ENCODE measurements at regions not wholly inside any gene's neighbourhood (a gene's known extent, or its start where the extent isn't known, plus 50 kb on each side); places are given as distances from the start of the nearest gene placed in this dataset.

DNA sequence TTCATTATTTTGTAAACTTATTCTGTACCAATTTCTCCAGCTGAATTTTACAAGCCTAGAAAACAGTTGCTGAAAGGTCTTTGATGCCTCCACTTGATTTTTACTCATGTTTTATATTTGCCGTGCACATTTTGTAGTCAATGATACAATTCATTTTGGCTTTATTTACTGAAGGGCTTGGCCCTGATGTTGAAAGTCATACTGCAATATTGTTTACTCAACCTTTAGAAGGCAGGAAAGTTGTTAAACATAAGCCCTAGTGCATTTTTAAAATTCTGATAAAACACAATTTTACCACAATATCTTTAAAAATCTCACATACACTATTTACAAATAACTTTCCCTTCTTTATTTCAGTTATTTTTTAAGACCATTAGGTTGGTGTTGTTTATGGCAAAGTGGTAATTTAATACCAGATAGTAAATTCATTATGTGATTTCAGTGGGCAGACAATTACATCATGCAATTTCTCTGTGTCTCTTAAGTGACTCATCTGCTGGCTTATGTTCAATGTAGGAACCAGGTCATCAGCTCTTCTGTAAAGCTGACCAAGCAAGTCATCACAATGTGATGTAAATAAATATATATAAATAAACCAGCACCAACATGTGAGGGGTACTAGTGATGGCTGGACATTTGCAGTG, 121.1 kb upstream of the SLC35B3 start:
- intact Hi-C loops (cut with micrococcal nuclease) = no loop called here
- Histone ChIP-seq H3K4me3 (no peak overlapping the region), H3K9me3 (replicated peaks) (no peaks in the 10 kb centered on the region), H3K27me3 (ENCODE audit: low read depth) (no peaks in the 10 kb centered on the region), H3K4me1 (peaks cover 2% of the 10 kb centered on the region), H3K36me3 (no peaks in the 10 kb centered on the region), H3K27ac (replicated peaks) (no peak overlapping the region)
- no peak for DNase-seq
- TF ChIP-seq, protein P1, sequence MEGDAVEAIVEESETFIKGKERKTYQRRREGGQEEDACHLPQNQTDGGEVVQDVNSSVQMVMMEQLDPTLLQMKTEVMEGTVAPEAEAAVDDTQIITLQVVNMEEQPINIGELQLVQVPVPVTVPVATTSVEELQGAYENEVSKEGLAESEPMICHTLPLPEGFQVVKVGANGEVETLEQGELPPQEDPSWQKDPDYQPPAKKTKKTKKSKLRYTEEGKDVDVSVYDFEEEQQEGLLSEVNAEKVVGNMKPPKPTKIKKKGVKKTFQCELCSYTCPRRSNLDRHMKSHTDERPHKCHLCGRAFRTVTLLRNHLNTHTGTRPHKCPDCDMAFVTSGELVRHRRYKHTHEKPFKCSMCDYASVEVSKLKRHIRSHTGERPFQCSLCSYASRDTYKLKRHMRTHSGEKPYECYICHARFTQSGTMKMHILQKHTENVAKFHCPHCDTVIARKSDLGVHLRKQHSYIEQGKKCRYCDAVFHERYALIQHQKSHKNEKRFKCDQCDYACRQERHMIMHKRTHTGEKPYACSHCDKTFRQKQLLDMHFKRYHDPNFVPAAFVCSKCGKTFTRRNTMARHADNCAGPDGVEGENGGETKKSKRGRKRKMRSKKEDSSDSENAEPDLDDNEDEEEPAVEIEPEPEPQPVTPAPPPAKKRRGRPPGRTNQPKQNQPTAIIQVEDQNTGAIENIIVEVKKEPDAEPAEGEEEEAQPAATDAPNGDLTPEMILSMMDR (IDR thresholded peaks at IDR 0.05; ENCODE audit: borderline replicate concordance) = no peak

DNA sequence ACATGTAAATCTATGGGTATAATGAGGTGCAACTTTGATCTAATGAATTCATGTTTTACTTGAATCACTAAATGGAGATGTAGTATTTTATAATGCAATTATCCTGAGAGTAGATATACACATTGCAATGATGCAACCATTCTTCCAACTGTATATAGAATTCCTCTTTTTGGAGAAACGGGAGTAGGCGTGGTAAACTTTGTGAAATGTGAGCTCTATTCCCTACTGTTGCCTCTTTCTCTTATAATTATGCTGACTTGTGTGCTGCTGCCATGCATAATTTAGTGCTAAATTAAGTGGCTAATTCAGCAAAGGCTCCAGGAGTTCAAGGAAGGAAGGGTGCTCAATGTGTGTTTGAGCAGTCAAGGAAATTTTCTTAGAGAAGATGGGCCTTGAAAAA, 116.6 kb upstream of the SLC35B3 start:
- Histone ChIP-seq H3K27me3 (ENCODE audit: low read depth) (no peaks in the 10 kb centered on the region), H3K36me3 (no peaks in the 10 kb centered on the region), H3K4me1 (peaks cover 7% of the 10 kb centered on the region), H3K4me3 (no peak overlapping the region), H3K9me3 (replicated peaks) (no peaks in the 10 kb centered on the region), H3K27ac (replicated peaks) (no peak overlapping the region)
- DNase-seq = no peak
- TF ChIP-seq, protein P1 (IDR thresholded peaks at IDR 0.05; ENCODE audit: borderline replicate concordance) = no peak
- intact Hi-C loops (cut with micrococcal nuclease) = no loop called here

DNA sequence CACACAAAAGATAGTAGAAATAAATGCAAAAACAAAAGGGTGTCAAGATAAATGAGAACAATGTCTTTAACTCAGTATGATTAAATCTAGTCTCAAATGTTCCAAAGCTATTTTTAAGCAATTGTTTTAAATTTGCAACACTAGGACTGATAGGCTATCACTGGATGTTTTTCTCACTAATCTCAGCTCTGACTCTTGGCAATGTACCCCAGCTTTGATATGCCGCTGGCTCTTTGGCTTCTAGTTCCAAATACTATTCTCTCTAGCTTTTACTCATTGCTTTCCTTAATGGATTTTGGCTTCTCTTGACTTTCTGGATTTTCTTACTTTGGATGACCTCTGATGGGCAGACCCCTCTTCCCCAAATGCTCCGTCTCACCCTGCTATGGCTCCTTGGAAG, 116.0 kb upstream of the SLC35B3 start:
- Histone ChIP-seq H3K9me3 (replicated peaks) (no peaks in the 10 kb centered on the region), H3K27ac (replicated peaks) (no peak overlapping the region), H3K27me3 (ENCODE audit: low read depth) (no peaks in the 10 kb centered on the region), H3K4me3 (no peak overlapping the region), H3K36me3 (no peaks in the 10 kb centered on the region), H3K4me1 (peaks cover 7% of the 10 kb centered on the region)
- TF ChIP-seq, protein P1 (IDR thresholded peaks at IDR 0.05; ENCODE audit: borderline replicate concordance) = no peak
- no peak for DNase-seq
- intact Hi-C loops (cut with micrococcal nuclease) = no loop called here

DNA sequence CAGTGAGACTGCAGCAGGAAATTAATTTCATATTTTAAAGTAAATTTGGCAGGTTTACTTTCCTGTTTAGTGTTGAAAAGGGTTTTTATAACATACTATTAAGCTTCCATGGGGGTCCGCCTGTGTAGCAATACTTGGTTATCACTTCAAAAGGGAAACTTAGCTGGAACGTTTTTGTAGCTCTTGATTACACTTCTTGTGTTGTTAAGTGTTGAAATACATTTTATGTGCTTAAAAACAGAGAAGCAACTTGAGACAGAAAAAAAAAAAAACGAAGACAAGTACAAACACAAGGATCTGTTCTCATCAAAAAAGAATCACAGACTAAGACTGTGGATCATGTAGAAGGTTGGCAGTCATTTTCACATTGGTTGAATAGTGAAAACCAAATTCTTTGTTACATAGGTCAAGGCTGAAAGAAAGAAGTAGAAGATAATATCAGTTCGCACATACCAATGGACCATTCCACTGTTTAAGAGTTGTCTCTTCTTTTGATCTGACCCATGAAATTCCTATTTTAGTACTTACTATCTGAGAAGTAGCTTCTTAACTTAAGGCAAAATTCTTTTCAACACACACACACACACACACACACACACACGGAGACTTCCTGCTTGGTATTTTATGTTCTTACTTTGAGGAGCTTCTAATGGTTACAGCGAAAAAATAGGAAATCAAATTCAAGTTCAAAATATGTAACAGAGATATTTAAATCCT, 113.9 kb upstream of the SLC35B3 start:
- intact Hi-C loops (cut with micrococcal nuclease) = no loop called here
- no peaks in the 10 kb centered on the region for H3K36me3 ChIP-seq
- H3K27me3 ChIP-seq (ENCODE audit: low read depth) = no peaks in the 10 kb centered on the region
- no peaks in the 10 kb centered on the region for H3K9me3 ChIP-seq (replicated peaks)
- TF ChIP-seq, protein P1 (IDR thresholded peaks at IDR 0.05; ENCODE audit: borderline replicate concordance) = no peak
- H3K4me3 ChIP-seq = no peak overlapping the region
- H3K27ac ChIP-seq (replicated peaks) = no peak overlapping the region
- no peak for DNase-seq
- peaks cover 7% of the 10 kb centered on the region for H3K4me1 ChIP-seq

DNA sequence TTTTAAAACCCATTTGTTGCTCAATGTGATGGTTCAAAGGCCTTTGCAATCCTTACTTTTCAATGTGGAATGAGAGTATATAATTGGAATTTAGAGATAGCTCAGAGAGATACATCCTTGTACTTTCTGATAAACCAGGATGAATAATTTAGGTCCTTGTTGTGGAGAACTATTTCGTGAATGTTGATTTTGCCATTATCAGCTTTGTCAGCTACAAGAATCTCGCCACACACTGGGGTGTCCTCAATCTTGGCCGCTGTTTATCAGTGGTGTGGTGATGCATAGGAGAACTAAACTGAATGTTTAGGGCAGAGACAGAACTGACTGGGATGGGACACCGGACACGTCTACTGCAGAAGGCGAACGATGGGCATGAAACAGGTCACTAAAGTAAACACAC, 111.2 kb upstream of the SLC35B3 start:
- intact Hi-C loops (cut with micrococcal nuclease) = no loop called here
- Histone ChIP-seq H3K36me3 (no peaks in the 10 kb centered on the region), H3K27ac (replicated peaks) (no peak overlapping the region), H3K4me1 (peaks cover 5% of the 10 kb centered on the region), H3K27me3 (ENCODE audit: low read depth) (no peaks in the 10 kb centered on the region), H3K4me3 (no peak overlapping the region), H3K9me3 (replicated peaks) (peaks cover 3% of the 10 kb centered on the region)
- no peak for DNase-seq
- TF ChIP-seq, protein P1 (IDR thresholded peaks at IDR 0.05; ENCODE audit: borderline replicate concordance) = no peak

Measured in left ventricle myocardium inferior (tissue), 1 donor.